H9 (cell line): ENCODE measurements at regions not wholly inside any gene's neighbourhood (a gene's known extent, or its start where the extent isn't known, plus 50 kb on each side); places are given as distances from the start of the nearest gene placed in this dataset.

Experiments used
- DNase-seq: peaks from one replicate; pipeline ENCODE4 v3.0.0-alpha.2; 2017
- H2AFZ ChIP-seq: one replicate; pipeline ENCODE4 v1.6.1; 2013; ENCODE audit warnings: mild to moderate bottlenecking, low read length, control low read depth, moderate library complexity
- H2AK5ac ChIP-seq: 2 replicates; pipeline ENCODE4 v1.6.1; 2013; ENCODE audit warnings: low read length, control low read depth, mixed read lengths; ENCODE audit not compliant: insufficient read length
- H2BK120ac ChIP-seq: one replicate; pipeline ENCODE4 v1.6.1; 2013; ENCODE audit warnings: low read depth, mild to moderate bottlenecking, low read length, control low read depth, inconsistent platforms; ENCODE audit not compliant: poor library complexity, severe bottlenecking
- H2BK12ac ChIP-seq: 2 replicates; pipeline ENCODE4 v1.6.1; 2013; ENCODE audit warnings: low read length, control low read depth, mixed read lengths, low read depth; ENCODE audit not compliant: insufficient read length
- H2BK15ac ChIP-seq: 2 replicates; pipeline ENCODE4 v1.6.1; 2013; ENCODE audit warnings: low read depth, low read length, control low read depth
- H2BK20ac ChIP-seq: one replicate; pipeline ENCODE4 v1.6.1; 2013; ENCODE audit warnings: low read depth, mild to moderate bottlenecking, low read length, control low read depth, inconsistent platforms; ENCODE audit not compliant: poor library complexity, severe bottlenecking
- H2BK5ac ChIP-seq: 2 replicates; pipeline ENCODE4 v1.6.1; 2013; ENCODE audit warnings: low read length, control low read depth, mixed read lengths; ENCODE audit not compliant: insufficient read length
- H3K14ac ChIP-seq: 2 replicates; pipeline ENCODE4 v1.6.1; 2013; ENCODE audit warnings: low read length, control low read depth; ENCODE audit not compliant: insufficient read depth
- H3K18ac ChIP-seq: 2 replicates; pipeline ENCODE4 v1.6.1; 2013; ENCODE audit warnings: low read depth, mild to moderate bottlenecking, mixed read lengths, low read length, control low read depth; ENCODE audit not compliant: insufficient read length
- H3K23ac ChIP-seq: 2 replicates; pipeline ENCODE4 v1.6.1; 2013; ENCODE audit warnings: low read length, control low read depth, mixed read lengths, low read depth; ENCODE audit not compliant: insufficient read length
- H3K23me2 ChIP-seq: 2 replicates; pipeline ENCODE4 v1.6.1; 2013; ENCODE audit warnings: low read depth, mild to moderate bottlenecking, mixed read lengths, low read length, control low read depth; ENCODE audit not compliant: insufficient read length, poor library complexity, severe bottlenecking
- H3K27ac ChIP-seq: 2 replicates; pipeline ENCODE4 v1.5.1; 2013; ENCODE audit warnings: low read length, control low read depth, mixed read lengths, low read depth; ENCODE audit not compliant: insufficient read length
- H3K27me3 ChIP-seq: 2 replicates; pipeline ENCODE4 v1.6.1; 2013; ENCODE audit warnings: low read length, control low read depth, inconsistent platforms; ENCODE audit not compliant: insufficient read depth
- H3K4ac ChIP-seq: 2 replicates; pipeline ENCODE4 v1.6.1; 2013; ENCODE audit warnings: low read depth, mild to moderate bottlenecking, control low read depth, inconsistent platforms, low read length, moderate library complexity
- H3K4me1 ChIP-seq: 2 replicates; pipeline ENCODE4 v1.6.1; 2013; ENCODE audit warnings: low read length, control low read depth, inconsistent platforms; ENCODE audit not compliant: insufficient read depth
- H3K4me2 ChIP-seq: 2 replicates; pipeline ENCODE4 v1.6.1; 2013; ENCODE audit warnings: low read length, control low read depth, mixed read lengths; ENCODE audit not compliant: insufficient read length, insufficient read depth
- H3K56ac ChIP-seq: 2 replicates; pipeline ENCODE4 v1.6.1; 2013; ENCODE audit warnings: low read depth, mild to moderate bottlenecking, mixed read lengths, low read length, control low read depth; ENCODE audit not compliant: insufficient read length
- H3K79me1 ChIP-seq: 2 replicates; pipeline ENCODE4 v1.6.1; 2013; ENCODE audit warnings: low read depth, mild to moderate bottlenecking, moderate library complexity, low read length, control low read depth, inconsistent platforms; ENCODE audit not compliant: insufficient read depth, poor library complexity, severe bottlenecking
- H3K79me2 ChIP-seq: 2 replicates; pipeline ENCODE4 v1.6.1; 2013; ENCODE audit warnings: low read length, control low read depth, inconsistent platforms; ENCODE audit not compliant: insufficient read depth
- H3K9ac ChIP-seq: 2 replicates; pipeline ENCODE4 v1.6.1; 2013; ENCODE audit warnings: low read length, control low read depth, mixed read lengths; ENCODE audit not compliant: insufficient read length; ENCODE audit errors: extremely low read depth
- H3K9me3 ChIP-seq: one replicate; pipeline ENCODE4 v1.6.1; 2013; ENCODE audit warnings: low read depth, low read length, inconsistent platforms; ENCODE audit not compliant: control insufficient read depth
- H3T11ph ChIP-seq: one replicate; pipeline ENCODE4 v1.6.1; 2013; ENCODE audit warnings: mild to moderate bottlenecking, low read length, control low read depth, inconsistent platforms
- H4K20me1 ChIP-seq: one replicate; pipeline ENCODE4 v1.6.1; 2013; ENCODE audit not compliant: control insufficient read depth, insufficient read length, insufficient read depth
- H4K5ac ChIP-seq: 2 replicates; pipeline ENCODE4 v1.6.1; 2013; ENCODE audit warnings: low read depth, mild to moderate bottlenecking, mixed read lengths, low read length, control low read depth; ENCODE audit not compliant: insufficient read length
- H4K8ac ChIP-seq: replicated peaks from 2 replicates; pipeline ENCODE4 v1.6.1; 2013; ENCODE audit warnings: low read length, control low read depth, mixed read lengths, low read depth; ENCODE audit not compliant: insufficient read length
- H4K91ac ChIP-seq: 2 replicates; pipeline ENCODE4 v1.6.1; 2013; ENCODE audit warnings: low read depth, mild to moderate bottlenecking, moderate library complexity, mixed read lengths, low read length, control low read depth; ENCODE audit not compliant: insufficient read length
- H3K27ac Mint-ChIP-seq, 3 experiments: 2 replicates in 2 of 3; 3 replicates in 1 of 3; pipeline ENCODE4 v1.8.0; 2020 to 2021; ENCODE audit warnings: mixed read lengths in 3 of 3, mild to moderate bottlenecking in 1 of 3, moderate library complexity in 1 of 3
- H3K27me3 Mint-ChIP-seq: 2 replicates; pipeline ENCODE4 v1.8.0; 2021; ENCODE audit warnings: low read depth, mild to moderate bottlenecking, moderate library complexity, mixed read lengths
- H3K36me3 Mint-ChIP-seq, 3 experiments: 2 replicates in 2 of 3; 3 replicates in 1 of 3; pipeline ENCODE4 v1.8.0; 2020 to 2021; ENCODE audit warnings: low read depth in 3 of 3, mixed read lengths in 3 of 3; ENCODE audit not compliant: insufficient read depth in 1 of 3
- H3K4me1 Mint-ChIP-seq, 2 experiments: 2 replicates each; pipeline ENCODE4 v1.8.0; 2020; ENCODE audit warnings: mixed read lengths in 2 of 2
- H3K4me3 Mint-ChIP-seq, 2 experiments: 2 replicates in 1 of 2; 3 replicates in 1 of 2; pipeline ENCODE4 v1.8.0; 2020 to 2021; ENCODE audit warnings: mild to moderate bottlenecking in 2 of 2, mixed read lengths in 2 of 2, moderate library complexity in 1 of 2
- H3K9me3 Mint-ChIP-seq, 2 experiments: 2 replicates in 1 of 2; 3 replicates in 1 of 2; pipeline ENCODE4 v1.8.0; 2020; ENCODE audit warnings: mild to moderate bottlenecking in 2 of 2, mixed read lengths in 2 of 2, moderate library complexity in 1 of 2
- CTCF ChIP-seq: fragments of 200-600 bp; sonication (generic); conservative IDR thresholded peaks from 3 replicates; pipeline ENCODE4 v1.8.0; 2021; ENCODE audit warnings: antibody characterized with exemption, mild to moderate bottlenecking
- WGBS: extraction: QIAGEN DNeasy Blood & Tissue Kit; methylation state at CpG from one replicate; pipeline ENCODE4 v1.1.7; 2013; ENCODE audit warnings: missing lambda C conversion rate, low lambda C conversion rate, mixed read lengths; ENCODE audit not compliant: insufficient read length; ENCODE audit errors: extremely low coverage; 5-methylcytosine and 5-hydroxymethylcytosine counted together

- H3K9ac ChIP-seq = no peak overlapping the region
- no peaks in the 10 kb centered on the region for H3K79me2 ChIP-seq
- Mint-ChIP-seq H3K27ac (peak overlapping the region in 1 of 3 experiments; percentile 11; a peak in 3 of 7 replicates), H3K27me3 (no peaks in the 10 kb centered on the region; the same call in 1 of the 2 replicates), H3K9me3 (peaks cover 0 to 3% of the 10 kb centered on the region in 2 experiments; a peak in 2 of 5 replicates), H3K4me3 (no peak overlapping the region), H3K36me3 (no peaks in the 10 kb centered on the region), H3K4me1 (peaks cover 8 to 9% of the 10 kb centered on the region in 2 experiments)
- H4K8ac ChIP-seq = no peak overlapping the region
- H2BK15ac ChIP-seq = no peak overlapping the region
- no peak overlapping the region for H2BK12ac ChIP-seq
- no peak overlapping the region for H2BK5ac ChIP-seq
- no peaks in the 10 kb centered on the region for H4K20me1 ChIP-seq
- H3K79me1 ChIP-seq = no peaks in the 10 kb centered on the region
- no peak overlapping the region for H4K5ac ChIP-seq
- no peak overlapping the region for H2AK5ac ChIP-seq
- TF ChIP-seq CTCF = peak; percentile 58
- H3K56ac ChIP-seq = no peak overlapping the region
- H3K23ac ChIP-seq = no peak overlapping the region
- H3K27me3 ChIP-seq = no peaks in the 10 kb centered on the region
- DNase-seq = peak; percentile 43
- H3K9me3 ChIP-seq = no peaks in the 10 kb centered on the region
- H2BK20ac ChIP-seq = no peak overlapping the region
- H2BK120ac ChIP-seq = no peak overlapping the region
- H3K27ac ChIP-seq = no peak overlapping the region
- H3K4me1 ChIP-seq = no peaks in the 10 kb centered on the region
- no peak overlapping the region for H3K14ac ChIP-seq
- no peak overlapping the region for H3K4me2 ChIP-seq
- H3K23me2 ChIP-seq = no peaks in the 10 kb centered on the region
- H2AFZ ChIP-seq = no peak overlapping the region
- no CpG with 5 or more reads among the region's 1 CpG for WGBS
- H3K4ac ChIP-seq = no peak overlapping the region
- no peak overlapping the region for H4K91ac ChIP-seq
- H3T11ph ChIP-seq = no peak overlapping the region
- H3K18ac ChIP-seq = no peak overlapping the region
Observed at GRCh38 chr2:193584522-193584938, 1389.8 kb upstream of the TMEFF2 start.
